Muscle of arm (tissue), 1 donor: ENCODE measurements at regions not wholly inside any gene's neighbourhood (a gene's known extent, or its start where the extent isn't known, plus 50 kb on each side); places are given as distances from the start of the nearest gene placed in this dataset.

ENCODE experiments used
- DNase-seq: peaks from one replicate; pipeline ENCODE4 v3.0.0-alpha.2; 2013

GRCh38 chr20:58001381-58001780 is 227.1 kb downstream of the ANKRD60 start:
- peak; percentile 34 for DNase-seq

- no peak for DNase-seq
Measured at GRCh38 chr20:58000861-58001260, 227.6 kb downstream of the ANKRD60 start.

GRCh38 chr20:57999465-58000111 is 228.9 kb downstream of the ANKRD60 start:
- peak; percentile 43 for DNase-seq

- no peak for DNase-seq
Measured at GRCh38 chr20:57998981-57999464, 229.4 kb downstream of the ANKRD60 start.

GRCh38 chr20:57998276-57998675 is 230.2 kb downstream of the ANKRD60 start:
- no peak for DNase-seq

GRCh38 chr20:57996936-57997890 is 231.2 kb downstream of the ANKRD60 start:
- DNase-seq, result no peak

- no peak for DNase-seq
Measured at GRCh38 chr20:57996465-57996864, 232.0 kb downstream of the ANKRD60 start.

GRCh38 chr20:57995381-57995977 is 233.0 kb downstream of the ANKRD60 start:
- DNase-seq, result no peak

GRCh38 chr20:57993716-57994431 is 234.6 kb downstream of the ANKRD60 start:
- peak; percentile 19 for DNase-seq

- DNase-seq, result no peak
Measured at GRCh38 chr20:57991211-57991881, 237.1 kb downstream of the ANKRD60 start.

- DNase-seq, result peak; percentile 33
Measured at GRCh38 chr20:57990396-57990987, 238.0 kb downstream of the ANKRD60 start.

- no peak for DNase-seq
Measured at GRCh38 chr20:57988828-57989227, 239.6 kb downstream of the ANKRD60 start.

- no peak for DNase-seq
Measured at GRCh38 chr20:57988422-57988821, 240.0 kb downstream of the ANKRD60 start.

GRCh38 chr20:57987659-57988058 is 240.8 kb downstream of the ANKRD60 start:
- DNase-seq, result no peak

- DNase-seq, result peak; percentile 12
Measured at GRCh38 chr20:57986666-57987065, 241.8 kb downstream of the ANKRD60 start.

- DNase-seq, result peak; percentile 21
Measured at GRCh38 chr20:57985278-57985677, 243.2 kb downstream of the ANKRD60 start.

GRCh38 chr20:57983082-57983481 is 245.4 kb downstream of the ANKRD60 start:
- DNase-seq, result no peak

- DNase-seq, result no peak
Measured at GRCh38 chr20:57980506-57980905, 247.9 kb downstream of the ANKRD60 start.

- DNase-seq, result no peak
Measured at GRCh38 chr20:57977569-57977968, 250.9 kb downstream of the ANKRD60 start.

- no peak for DNase-seq
Measured at GRCh38 chr20:57977141-57977540, 251.3 kb downstream of the ANKRD60 start.

- no peak for DNase-seq
Measured at GRCh38 chr20:57974863-57975262, 253.6 kb downstream of the ANKRD60 start.
